ENCODE measurements at regions not wholly inside any gene's neighbourhood (a gene's known extent, or its start where the extent isn't known, plus 50 kb on each side); places are given as distances from the start of the nearest gene placed in this dataset.

DNA sequence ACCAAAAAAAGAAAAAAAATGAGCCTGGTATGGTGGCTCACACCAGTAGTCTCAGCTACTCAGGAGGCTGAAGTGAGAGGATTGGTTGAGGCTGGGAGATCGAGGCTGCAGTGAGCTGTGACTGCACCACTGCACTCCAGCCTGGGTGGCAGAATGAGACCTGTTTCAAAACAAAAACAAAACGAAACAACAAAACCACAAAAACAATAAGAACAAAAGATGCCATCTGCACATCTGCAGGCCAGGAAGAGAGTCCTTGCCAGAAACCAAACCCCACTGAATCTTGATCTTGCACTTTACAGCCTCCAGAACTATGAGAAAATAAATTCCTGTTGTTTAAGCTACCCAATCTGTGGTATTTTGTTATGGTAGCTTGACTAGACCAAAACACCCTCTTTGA lies 207.7 kb downstream of the YTHDC2 start:
- Histone ChIP-seq H3K36me3 (ENCODE audit: control insufficient read depth in 1 of 2, insufficient read depth in 2 of 2, low read length in 2 of 2) (no peaks in the 10 kb centered on the region), H3K27ac (ENCODE audit: low read depth, low read length) (no peak overlapping the region), H4K20me1 (ENCODE audit: insufficient read depth) (no peaks in the 10 kb centered on the region), H3K27me3 (ENCODE audit: insufficient read depth, low read length) (peaks cover 8% of the 10 kb centered on the region), H3K79me2 (ENCODE audit: insufficient read depth, low read length) (no peaks in the 10 kb centered on the region), H3K9me2 (ENCODE audit: insufficient read depth) (no peaks in the 10 kb centered on the region), H3K9ac (ENCODE audit: low read length) (no peak overlapping the region), H3K4me2 (ENCODE audit: low read length) (no peak overlapping the region), H3K9me3 (ENCODE audit: control insufficient read depth in 1 of 2, insufficient read depth in 1 of 2, low read depth in 1 of 2, low read length in 2 of 2) (no peaks in the 10 kb centered on the region), H2AFZ (ENCODE audit: low read depth, low read length, poor library complexity, severe bottlenecking) (no peak overlapping the region), H3K4me1 (ENCODE audit: control insufficient read depth in 1 of 2, insufficient read depth in 2 of 2, low read length in 2 of 2) (no peaks in the 10 kb centered on the region), H3K4me3 (replicated peaks in 1 of 2; ENCODE audit: low read depth in 1 of 2, low read length in 2 of 2) (no peak overlapping the region)
- no peak for ATAC-seq
- ChIA-PET RAD21 (ENCODE audit: low non-redundant PET in 1 of 2, low total read pairs in 2 of 2, uncharacterized antibody in 2 of 2, unreplicated experiment in 2 of 2) (no interaction called here), POLR2A (no interaction called here), CTCF (no interaction called here)
- BruUV-seq (replicated peaks), result no TSS peak
- intact Hi-C loops (cut with micrococcal nuclease), result no loop called here
- TF ChIP-seq EZH2 (IDR thresholded peaks at IDR 0.05), result no peak
- TF ChIP-seq ELF1 (IDR thresholded peaks at IDR 0.05; ENCODE audit: borderline replicate concordance, low read depth), result no peak
- no peak for TF ChIP-seq EGR1 (IDR thresholded peaks at IDR 0.05; ENCODE audit: low read depth)
- no peak for TF ChIP-seq SIN3A (IDR thresholded peaks at IDR 0.05; ENCODE audit: low read depth)
- no peak for TF ChIP-seq ZNF274 (IDR thresholded peaks at IDR 0.05; ENCODE audit: low read depth, low read length)
- no peak for TF ChIP-seq SRF (IDR thresholded peaks at IDR 0.05; ENCODE audit: low read depth)
- TF ChIP-seq, protein P1, sequence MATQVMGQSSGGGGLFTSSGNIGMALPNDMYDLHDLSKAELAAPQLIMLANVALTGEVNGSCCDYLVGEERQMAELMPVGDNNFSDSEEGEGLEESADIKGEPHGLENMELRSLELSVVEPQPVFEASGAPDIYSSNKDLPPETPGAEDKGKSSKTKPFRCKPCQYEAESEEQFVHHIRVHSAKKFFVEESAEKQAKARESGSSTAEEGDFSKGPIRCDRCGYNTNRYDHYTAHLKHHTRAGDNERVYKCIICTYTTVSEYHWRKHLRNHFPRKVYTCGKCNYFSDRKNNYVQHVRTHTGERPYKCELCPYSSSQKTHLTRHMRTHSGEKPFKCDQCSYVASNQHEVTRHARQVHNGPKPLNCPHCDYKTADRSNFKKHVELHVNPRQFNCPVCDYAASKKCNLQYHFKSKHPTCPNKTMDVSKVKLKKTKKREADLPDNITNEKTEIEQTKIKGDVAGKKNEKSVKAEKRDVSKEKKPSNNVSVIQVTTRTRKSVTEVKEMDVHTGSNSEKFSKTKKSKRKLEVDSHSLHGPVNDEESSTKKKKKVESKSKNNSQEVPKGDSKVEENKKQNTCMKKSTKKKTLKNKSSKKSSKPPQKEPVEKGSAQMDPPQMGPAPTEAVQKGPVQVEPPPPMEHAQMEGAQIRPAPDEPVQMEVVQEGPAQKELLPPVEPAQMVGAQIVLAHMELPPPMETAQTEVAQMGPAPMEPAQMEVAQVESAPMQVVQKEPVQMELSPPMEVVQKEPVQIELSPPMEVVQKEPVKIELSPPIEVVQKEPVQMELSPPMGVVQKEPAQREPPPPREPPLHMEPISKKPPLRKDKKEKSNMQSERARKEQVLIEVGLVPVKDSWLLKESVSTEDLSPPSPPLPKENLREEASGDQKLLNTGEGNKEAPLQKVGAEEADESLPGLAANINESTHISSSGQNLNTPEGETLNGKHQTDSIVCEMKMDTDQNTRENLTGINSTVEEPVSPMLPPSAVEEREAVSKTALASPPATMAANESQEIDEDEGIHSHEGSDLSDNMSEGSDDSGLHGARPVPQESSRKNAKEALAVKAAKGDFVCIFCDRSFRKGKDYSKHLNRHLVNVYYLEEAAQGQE (IDR thresholded peaks at IDR 0.05; ENCODE audit: low read depth), result no peak
- DNase-seq (ENCODE audit: low read depth, low spot score), result no peak

DNA sequence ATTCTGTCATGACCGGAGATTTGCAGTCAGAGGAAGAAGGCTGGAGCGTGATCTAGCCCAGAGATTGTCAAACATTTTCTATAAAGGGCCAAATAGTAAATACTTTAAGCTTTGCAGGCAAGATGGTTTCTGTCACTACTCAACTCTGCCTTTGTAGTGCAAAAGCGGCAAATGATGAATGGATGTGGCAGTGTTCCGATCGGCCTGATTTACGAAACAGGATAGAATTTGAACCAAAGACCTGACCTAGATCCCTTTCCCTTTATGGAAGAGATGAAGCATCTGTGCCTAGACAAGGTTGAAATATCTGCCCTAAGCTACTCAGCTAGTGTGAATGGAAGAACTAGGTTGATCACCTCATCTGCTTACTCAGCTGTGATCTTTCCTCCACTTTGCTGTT lies 209.5 kb downstream of the YTHDC2 start:
- Histone ChIP-seq H3K9ac (ENCODE audit: low read length) (no peak overlapping the region), H3K27ac (ENCODE audit: low read depth, low read length) (no peak overlapping the region), H3K27me3 (ENCODE audit: insufficient read depth, low read length) (peaks cover 8% of the 10 kb centered on the region), H3K79me2 (ENCODE audit: insufficient read depth, low read length) (no peaks in the 10 kb centered on the region), H3K9me2 (ENCODE audit: insufficient read depth) (no peaks in the 10 kb centered on the region), H3K4me1 (ENCODE audit: control insufficient read depth in 1 of 2, insufficient read depth in 2 of 2, low read length in 2 of 2) (no peaks in the 10 kb centered on the region), H3K36me3 (ENCODE audit: control insufficient read depth in 1 of 2, insufficient read depth in 2 of 2, low read length in 2 of 2) (no peaks in the 10 kb centered on the region), H3K9me3 (ENCODE audit: control insufficient read depth in 1 of 2, insufficient read depth in 1 of 2, low read depth in 1 of 2, low read length in 2 of 2) (no peaks in the 10 kb centered on the region), H2AFZ (ENCODE audit: low read depth, low read length, poor library complexity, severe bottlenecking) (no peak overlapping the region), H3K4me3 (replicated peaks in 1 of 2; ENCODE audit: low read depth in 1 of 2, low read length in 2 of 2) (no peak overlapping the region), H4K20me1 (ENCODE audit: insufficient read depth) (no peaks in the 10 kb centered on the region), H3K4me2 (ENCODE audit: low read length) (no peak overlapping the region)
- intact Hi-C loops (cut with micrococcal nuclease), result no loop called here
- TF ChIP-seq SP1 (IDR thresholded peaks at IDR 0.05; ENCODE audit: low read depth), result no peak
- TF ChIP-seq ZFX (IDR thresholded peaks at IDR 0.05), result no peak
- no peak for TF ChIP-seq SIN3A (IDR thresholded peaks at IDR 0.05; ENCODE audit: low read depth)
- TF ChIP-seq, protein P2, sequence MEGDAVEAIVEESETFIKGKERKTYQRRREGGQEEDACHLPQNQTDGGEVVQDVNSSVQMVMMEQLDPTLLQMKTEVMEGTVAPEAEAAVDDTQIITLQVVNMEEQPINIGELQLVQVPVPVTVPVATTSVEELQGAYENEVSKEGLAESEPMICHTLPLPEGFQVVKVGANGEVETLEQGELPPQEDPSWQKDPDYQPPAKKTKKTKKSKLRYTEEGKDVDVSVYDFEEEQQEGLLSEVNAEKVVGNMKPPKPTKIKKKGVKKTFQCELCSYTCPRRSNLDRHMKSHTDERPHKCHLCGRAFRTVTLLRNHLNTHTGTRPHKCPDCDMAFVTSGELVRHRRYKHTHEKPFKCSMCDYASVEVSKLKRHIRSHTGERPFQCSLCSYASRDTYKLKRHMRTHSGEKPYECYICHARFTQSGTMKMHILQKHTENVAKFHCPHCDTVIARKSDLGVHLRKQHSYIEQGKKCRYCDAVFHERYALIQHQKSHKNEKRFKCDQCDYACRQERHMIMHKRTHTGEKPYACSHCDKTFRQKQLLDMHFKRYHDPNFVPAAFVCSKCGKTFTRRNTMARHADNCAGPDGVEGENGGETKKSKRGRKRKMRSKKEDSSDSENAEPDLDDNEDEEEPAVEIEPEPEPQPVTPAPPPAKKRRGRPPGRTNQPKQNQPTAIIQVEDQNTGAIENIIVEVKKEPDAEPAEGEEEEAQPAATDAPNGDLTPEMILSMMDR (IDR thresholded peaks at IDR 0.05 in 2 of 3, conservative IDR thresholded peaks at IDR 0.05 in 1 of 3; ENCODE audit: borderline replicate concordance in 1 of 3, insufficient read depth in 1 of 3, low read depth in 2 of 3, low read length in 2 of 3), result no peak
- no peak for TF ChIP-seq SRF (IDR thresholded peaks at IDR 0.05; ENCODE audit: low read depth)
- TF ChIP-seq TCF7L2 (IDR thresholded peaks at IDR 0.05; ENCODE audit: borderline replicate concordance, extremely low read depth, insufficient read depth, insufficient read length), result no peak
- DNase-seq (ENCODE audit: low read depth, low spot score) (no peak), ATAC-seq (no peak)
- POLR2A ChIA-PET, result no interaction called here
- RAD21 ChIA-PET (ENCODE audit: low non-redundant PET in 1 of 2, low total read pairs in 2 of 2, uncharacterized antibody in 2 of 2, unreplicated experiment in 2 of 2), result no interaction called here
- no TSS peak for BruUV-seq (replicated peaks)
- CTCF ChIA-PET, result no interaction called here
